HCT116 (cell line): ENCODE measurements at regions not wholly inside any gene's neighbourhood (a gene's known extent, or its start where the extent isn't known, plus 50 kb on each side); places are given as distances from the start of the nearest gene placed in this dataset.

Experiments used
- ATAC-seq: fragments of 200-7000 bp; cut with Tn5 transposase; 2 replicates; pipeline ENCODE4 v1.9.1; 2020; ENCODE audit warnings: mild to moderate bottlenecking, moderate library complexity
- BruUV-seq: library from RNA; stranded (reverse); fragments of 400-500 nt; replicated peaks from 2 replicates; lab custom pipeline; 2021; lab: Mats Ljungman, UMichigan
- CTCF ChIA-PET: fragments of 300-600 bp; sonication (Branson Sonifier 250); formaldehyde crosslinking; loops from one replicate; lab custom pipeline; 2021; ENCODE audit warnings: antibody characterized with exemption; lab: Charles Lee
- POLR2A ChIA-PET: fragments of 300-600, 350-600 bp; sonication (Branson Sonifier 250); formaldehyde crosslinking; loops from one replicate; lab custom pipeline; 2021; ENCODE audit warnings: antibody characterized with exemption; lab: Charles Lee
- RAD21 ChIA-PET, 2 experiments: fragments of 300-600 bp; sonication (Branson Sonifier 250); formaldehyde crosslinking; loops; one replicate each; lab custom pipeline; 2023; ENCODE audit warnings: low total read pairs in 2 of 2; ENCODE audit not compliant: uncharacterized antibody in 2 of 2, unreplicated experiment in 2 of 2, low non-redundant PET in 1 of 2; lab: Charles Lee
- DNase-seq: peaks from one replicate; pipeline ENCODE4 v3.0.0-alpha.2; 2010; ENCODE audit warnings: low read depth, low spot score
- H2AFZ ChIP-seq: fragments of 200-600 bp; shearing (Covaris generic), sonication (generic); 2 replicates; pipeline ENCODE4 v1.6.1; 2017; ENCODE audit warnings: low read depth, mixed run types, mixed read lengths, antibody characterized with exemption, low read length; ENCODE audit not compliant: poor library complexity, severe bottlenecking
- H3K27ac ChIP-seq: 2 replicates; pipeline ENCODE4 v1.5.1; 2012; ENCODE audit warnings: low read depth, low read length
- H3K27me3 ChIP-seq: fragments of 200-600 bp; sonication (generic); 2 replicates; pipeline ENCODE4 v1.6.1; 2016; ENCODE audit warnings: mixed run types, low read length, mixed read lengths; ENCODE audit not compliant: insufficient read depth
- H3K36me3 ChIP-seq, 2 experiments: fragments of 200-500 bp in 1 of 2; fragments of 200-600 bp in 1 of 2; sonication (Bioruptor generic) in 1 of 2; sonication (generic) in 1 of 2; 2 replicates each; pipeline versions ENCODE4 v1.5.1 to v1.6.1; 2014 to 2016; ENCODE audit warnings: low read length in 2 of 2, inconsistent platforms in 1 of 2, mixed read lengths in 1 of 2, mixed run types in 1 of 2; ENCODE audit not compliant: insufficient read depth in 2 of 2, control insufficient read depth in 1 of 2
- H3K4me1 ChIP-seq, 2 experiments: fragments of 200-600 bp in 1 of 2; sonication (generic) in 1 of 2; 2 replicates each; pipeline versions ENCODE4 v1.5.1 to v1.6.1; 2012 to 2017; ENCODE audit warnings: low read length in 2 of 2, inconsistent platforms in 1 of 2, mild to moderate bottlenecking in 1 of 2, mixed read lengths in 1 of 2, mixed run types in 1 of 2, moderate library complexity in 1 of 2; ENCODE audit not compliant: insufficient read depth in 2 of 2, control insufficient read depth in 1 of 2
- H3K4me2 ChIP-seq: fragments of 200-600 bp; sonication (generic); 2 replicates; pipeline ENCODE4 v1.6.1; 2017; ENCODE audit warnings: mixed run types, low read length, mixed read lengths
- H3K4me3 ChIP-seq, 2 experiments: fragments of 200-600 bp in 1 of 2; sonication (generic) in 1 of 2; replicated peaks in 1 of 2; 2 replicates each; pipeline ENCODE4 v1.5.1; 2011 to 2016; ENCODE audit warnings: low read length in 2 of 2, control low read depth in 1 of 2, low read depth in 1 of 2, mild to moderate bottlenecking in 1 of 2, mixed read lengths in 1 of 2, mixed run types in 1 of 2
- H3K79me2 ChIP-seq: fragments of 200-600 bp; sonication (generic); 2 replicates; pipeline ENCODE4 v1.6.1; 2017; ENCODE audit warnings: mild to moderate bottlenecking, mixed run types, low read length, moderate library complexity, mixed read lengths; ENCODE audit not compliant: insufficient read depth
- H3K9ac ChIP-seq: fragments of 200-600 bp; sonication (generic); 2 replicates; pipeline ENCODE4 v1.6.1; 2016; ENCODE audit warnings: low read length, mixed read lengths
- H3K9me2 ChIP-seq: fragments of 200-600 bp; sonication (generic), shearing (Covaris generic); 2 replicates; pipeline ENCODE4 v1.6.1; 2017; ENCODE audit warnings: mixed run types, mild to moderate bottlenecking, moderate library complexity; ENCODE audit not compliant: insufficient read depth
- H3K9me3 ChIP-seq, 2 experiments: fragments of 200-500 bp in 1 of 2; fragments of 200-600 bp in 1 of 2; sonication (Bioruptor generic) in 1 of 2; sonication (generic) in 1 of 2; 2 replicates each; pipeline ENCODE4 v1.6.1; 2014 to 2017; ENCODE audit warnings: low read length in 2 of 2, mixed read lengths in 2 of 2, inconsistent platforms in 1 of 2, low read depth in 1 of 2, mild to moderate bottlenecking in 1 of 2, mixed run types in 1 of 2, moderate library complexity in 1 of 2; ENCODE audit not compliant: control insufficient read depth in 1 of 2, insufficient read depth in 1 of 2
- H4K20me1 ChIP-seq: fragments of 200-600 bp; sonication (generic), shearing (Covaris generic); 2 replicates; pipeline ENCODE4 v1.6.1; 2017; ENCODE audit warnings: mixed run types, mild to moderate bottlenecking, moderate library complexity; ENCODE audit not compliant: insufficient read depth
- ATF3 ChIP-seq: IDR thresholded peaks from 2 replicates; pipeline ENCODE4 v1.6.1; 2012
- CTCF ChIP-seq, 3 experiments: fragments of 200-600 bp in 1 of 3; sonication (generic) in 1 of 3; IDR thresholded peaks in 2 of 3; conservative IDR thresholded peaks in 1 of 3; 2 replicates each; pipeline ENCODE4 v1.5.1; 2012 to 2017; ENCODE audit warnings: low read depth in 2 of 3, low read length in 2 of 3, antibody characterized with exemption in 1 of 3, borderline replicate concordance in 1 of 3, control low read depth in 1 of 3, mild to moderate bottlenecking in 1 of 3, mixed read lengths in 1 of 3, mixed run types in 1 of 3, moderate library complexity in 1 of 3; ENCODE audit not compliant: insufficient read depth in 1 of 3
- EGR1 ChIP-seq: IDR thresholded peaks from 2 replicates; pipeline ENCODE4 v1.6.1; 2012; ENCODE audit warnings: low read depth
- EZH2 ChIP-seq: fragments of 200-600 bp; sonication (generic); IDR thresholded peaks from 2 replicates; pipeline ENCODE4 v1.6.1; 2017; ENCODE audit warnings: antibody characterized with exemption, mixed run types
- EZH2phosphoT487 ChIP-seq: fragments of 200-600 bp; IDR thresholded peaks from 2 replicates; pipeline ENCODE4 v1.6.1; 2018; ENCODE audit warnings: antibody characterized with exemption, borderline replicate concordance
- FOSL1 ChIP-seq: IDR thresholded peaks from 2 replicates; pipeline ENCODE4 v1.6.1; 2012; ENCODE audit warnings: low read depth
- JUND ChIP-seq: IDR thresholded peaks from 2 replicates; pipeline ENCODE4 v1.6.1; 2012
- MAX ChIP-seq: IDR thresholded peaks from 2 replicates; pipeline ENCODE4 v1.6.1; 2012
- POLR2A ChIP-seq: IDR thresholded peaks from 2 replicates; pipeline ENCODE4 v1.7.0; 2011; ENCODE audit warnings: borderline replicate concordance; ENCODE audit not compliant: insufficient read depth, insufficient read length; ENCODE audit errors: extremely low read depth
- POLR2AphosphoS5 ChIP-seq: IDR thresholded peaks from 2 replicates; pipeline ENCODE4 v1.6.1; 2011; ENCODE audit warnings: mild to moderate bottlenecking, low read depth, low read length, moderate library complexity
- RAD21 ChIP-seq: IDR thresholded peaks from 2 replicates; pipeline ENCODE4 v1.6.1; 2012; ENCODE audit warnings: low read depth, mild to moderate bottlenecking
- SIN3A ChIP-seq: IDR thresholded peaks from 2 replicates; pipeline ENCODE4 v1.6.1; 2012; ENCODE audit warnings: low read depth
- TCF7L2 ChIP-seq: IDR thresholded peaks from 2 replicates; pipeline ENCODE4 v1.7.0; 2011; ENCODE audit warnings: borderline replicate concordance, inconsistent platforms; ENCODE audit not compliant: insufficient read depth, insufficient read length; ENCODE audit errors: extremely low read depth
- ZFX ChIP-seq: fragments of 450-650 bp; IDR thresholded peaks from 2 replicates; pipeline ENCODE4 v1.6.1; 2017
- ZNF274 ChIP-seq: fragments of 200-500 bp; sonication (Bioruptor generic); IDR thresholded peaks from 2 replicates; pipeline ENCODE4 v1.6.1; 2014; ENCODE audit warnings: mild to moderate bottlenecking, low read depth, low read length, inconsistent platforms
- intact Hi-C: fragments of 100-400 bp; cut with micrococcal nuclease; formaldehyde crosslinking; loops from 2 replicates; pipeline ENCODE4 v1.10.0; 2022

GRCh38 chr1:103854279-103854678, 104.6 kb downstream of the AMY1C start:
- ChIA-PET CTCF (no interaction called here), POLR2A (no interaction called here), RAD21 (no interaction called here)
- no peak for DNase-seq
- Histone ChIP-seq H3K9ac (no peak overlapping the region), H3K4me3 (no peak overlapping the region), H3K4me1 (no peaks in the 10 kb centered on the region), H3K36me3 (no peaks in the 10 kb centered on the region), H4K20me1 (no peaks in the 10 kb centered on the region), H3K4me2 (no peak overlapping the region), H3K79me2 (no peaks in the 10 kb centered on the region), H3K9me2 (no peaks in the 10 kb centered on the region), H2AFZ (no peak overlapping the region), H3K9me3 (peaks cover 0 to 13% of the 10 kb centered on the region in 2 experiments; a peak in 2 of 4 replicates), H3K27me3 (no peaks in the 10 kb centered on the region), H3K27ac (no peak overlapping the region)
- intact Hi-C loops = no loop called here
- TF ChIP-seq EZH2phosphoT487 (no peak), ZNF274 (no peak), RAD21 (no peak), SIN3A (no peak), POLR2AphosphoS5 (no peak), EGR1 (no peak), ZFX (no peak), POLR2A (no peak), EZH2 (no peak), CTCF (IDR thresholded peaks at IDR 0.05 in 2 of 3, conservative IDR thresholded peaks at IDR 0.05 in 1 of 3; ENCODE audit: borderline replicate concordance in 1 of 3, insufficient read depth in 1 of 3, low read depth in 2 of 3, low read length in 2 of 3) (no peak), MAX (no peak), ATF3 (no peak), FOSL1 (no peak), TCF7L2 (no peak), JUND (no peak)
- no peak for ATAC-seq
- BruUV-seq = no TSS peak
